Umbilical cord (tissue), 1 donor: ENCODE measurements at regions not wholly inside any gene's neighbourhood (a gene's known extent, or its start where the extent isn't known, plus 50 kb on each side); places are given as distances from the start of the nearest gene placed in this dataset.

Experiments used
- DNase-seq: peaks from one replicate; pipeline ENCODE4 v3.0.0-alpha.2; 2015; ENCODE audit warnings: low spot score

GRCh38 chr21:14722841-14723483, 176.8 kb upstream of the SAMSN1 start:
- DNase-seq: no peak

GRCh38 chr21:14720237-14720636, 174.1 kb upstream of the SAMSN1 start:
- no peak for DNase-seq

GRCh38 chr21:14718951-14719350, 172.8 kb upstream of the SAMSN1 start:
- no peak for DNase-seq

GRCh38 chr21:14716761-14717396, 170.8 kb upstream of the SAMSN1 start:
- DNase-seq: no peak

- DNase-seq: no peak
Observed at GRCh38 chr21:14713109-14713508, 167.0 kb upstream of the SAMSN1 start.

- DNase-seq: no peak
Observed at GRCh38 chr21:14712121-14712715, 166.1 kb upstream of the SAMSN1 start.

GRCh38 chr21:14711287-14711686, 165.2 kb upstream of the SAMSN1 start:
- no peak for DNase-seq

- no peak for DNase-seq
Observed at GRCh38 chr21:14707511-14708020, 161.5 kb upstream of the SAMSN1 start.

- DNase-seq: no peak
Observed at GRCh38 chr21:14706712-14707510, 160.8 kb upstream of the SAMSN1 start.

GRCh38 chr21:14699433-14700407, 153.6 kb upstream of the SAMSN1 start:
- no peak for DNase-seq

- DNase-seq: no peak
Observed at GRCh38 chr21:14697769-14698168, 151.7 kb upstream of the SAMSN1 start.

- no peak for DNase-seq
Observed at GRCh38 chr21:14694817-14695216, 148.7 kb upstream of the SAMSN1 start.

GRCh38 chr21:14693997-14694396, 147.9 kb upstream of the SAMSN1 start:
- no peak for DNase-seq

GRCh38 chr21:14691914-14692313, 145.8 kb upstream of the SAMSN1 start:
- DNase-seq: no peak

- no peak for DNase-seq
Observed at GRCh38 chr21:14690886-14691285, 144.8 kb upstream of the SAMSN1 start.

- no peak for DNase-seq
Observed at GRCh38 chr21:14688936-14689335, 142.8 kb upstream of the SAMSN1 start.

GRCh38 chr21:14688412-14688811, 142.3 kb upstream of the SAMSN1 start:
- DNase-seq: no peak

- DNase-seq: no peak
Observed at GRCh38 chr21:14687268-14687625, 141.1 kb upstream of the SAMSN1 start.

GRCh38 chr21:14686466-14687267, 140.6 kb upstream of the SAMSN1 start:
- no peak for DNase-seq

GRCh38 chr21:14685568-14685967, 139.5 kb upstream of the SAMSN1 start:
- DNase-seq: no peak
